Activated CD4-positive, alpha-beta T cell treated with anti-CD3 and anti-CD28 coated beads, Interleukin-10, Interleukin-2, amounts not matched to agents 100 ng/mL and 50 ng/mL, durations not matched to agents 16 hours and 8 hours (primary cell): ENCODE measurements at regions not wholly inside any gene's neighbourhood (a gene's known extent, or its start where the extent isn't known, plus 50 kb on each side); places are given as distances from the start of the nearest gene placed in this dataset.

ENCODE experiments used
- DNase-seq: peaks from one replicate; pipeline ENCODE4 v3.0.0-alpha.2; 2020

- no peak for DNase-seq
Measured at GRCh38 chr7:136056651-136057231, 79.6 kb upstream of the MTPN start.

GRCh38 chr7:136055266-136055665, 78.1 kb upstream of the MTPN start:
- DNase-seq: no peak

DNA sequence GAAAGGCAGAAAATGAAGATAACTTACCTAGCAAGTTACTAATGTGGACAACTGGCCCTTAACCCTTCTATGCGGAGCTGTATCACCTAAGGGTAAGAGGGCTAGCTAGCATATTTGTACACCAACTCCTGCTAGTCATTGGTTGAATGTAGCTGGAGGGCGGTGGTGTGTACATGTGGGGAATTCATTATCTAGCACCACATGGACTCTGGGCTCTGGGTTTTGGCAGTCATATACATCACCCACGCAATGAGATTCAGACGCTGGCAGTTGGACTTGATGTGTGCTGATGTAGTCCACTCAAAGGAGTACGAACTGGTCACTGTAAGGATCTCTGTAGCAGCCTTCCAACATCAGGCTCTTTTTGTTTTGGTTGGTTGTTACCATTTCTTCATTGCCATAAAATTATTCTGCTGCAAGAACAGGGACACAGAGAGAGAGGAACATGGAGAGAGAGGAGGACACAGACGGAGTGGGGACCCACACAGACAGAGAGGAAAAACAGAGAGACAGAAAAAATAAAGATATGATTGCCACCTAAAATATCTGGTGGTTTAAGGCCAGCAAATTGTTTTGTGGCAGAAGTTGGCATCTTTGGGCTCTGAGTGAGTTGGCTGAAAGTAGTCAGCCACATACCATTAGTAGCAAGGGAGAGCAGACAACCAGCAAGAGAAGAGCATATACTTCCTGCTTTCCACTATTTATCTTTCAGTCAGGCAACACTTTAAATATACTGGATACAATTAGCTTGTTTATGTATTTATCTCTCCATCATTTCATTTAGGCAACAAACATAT, 76.7 kb upstream of the MTPN start:
- no peak for DNase-seq

DNA sequence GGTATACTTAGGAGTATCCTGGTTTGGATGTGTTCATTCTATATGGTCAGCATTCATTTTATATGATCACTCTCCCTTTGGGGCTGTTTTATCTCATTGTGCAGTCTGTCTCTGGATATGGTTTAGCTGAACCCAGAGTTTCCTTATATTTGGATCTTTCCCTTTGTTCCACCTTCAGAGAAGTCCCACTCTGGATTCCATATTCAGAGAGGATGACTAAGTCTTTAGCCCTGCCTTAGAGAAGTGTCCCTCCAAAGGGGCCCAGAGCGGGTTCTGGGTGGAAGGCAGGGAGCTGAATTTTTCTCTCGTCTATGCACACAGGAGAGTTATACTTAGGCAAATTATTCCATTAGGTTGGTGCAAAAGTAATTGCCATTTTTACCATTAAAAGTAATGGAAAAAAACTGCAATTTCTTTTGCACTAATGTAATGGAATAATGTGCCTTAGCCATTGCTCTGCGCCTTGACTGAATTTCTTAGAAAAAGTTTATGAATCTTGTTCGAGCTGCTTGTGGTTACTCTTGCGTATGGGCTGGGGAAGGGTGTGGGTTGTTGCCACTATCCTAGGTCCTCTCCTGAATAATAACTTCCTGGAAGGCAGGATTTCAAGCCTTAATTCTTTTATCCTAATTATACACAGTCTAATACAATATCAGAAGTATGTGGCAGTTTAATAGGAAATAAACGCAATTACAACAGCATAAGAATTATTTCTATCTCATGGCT, 74.2 kb upstream of the MTPN start:
- no peak for DNase-seq

GRCh38 chr7:136050462-136050847, 73.3 kb upstream of the MTPN start:
- no peak for DNase-seq

DNA sequence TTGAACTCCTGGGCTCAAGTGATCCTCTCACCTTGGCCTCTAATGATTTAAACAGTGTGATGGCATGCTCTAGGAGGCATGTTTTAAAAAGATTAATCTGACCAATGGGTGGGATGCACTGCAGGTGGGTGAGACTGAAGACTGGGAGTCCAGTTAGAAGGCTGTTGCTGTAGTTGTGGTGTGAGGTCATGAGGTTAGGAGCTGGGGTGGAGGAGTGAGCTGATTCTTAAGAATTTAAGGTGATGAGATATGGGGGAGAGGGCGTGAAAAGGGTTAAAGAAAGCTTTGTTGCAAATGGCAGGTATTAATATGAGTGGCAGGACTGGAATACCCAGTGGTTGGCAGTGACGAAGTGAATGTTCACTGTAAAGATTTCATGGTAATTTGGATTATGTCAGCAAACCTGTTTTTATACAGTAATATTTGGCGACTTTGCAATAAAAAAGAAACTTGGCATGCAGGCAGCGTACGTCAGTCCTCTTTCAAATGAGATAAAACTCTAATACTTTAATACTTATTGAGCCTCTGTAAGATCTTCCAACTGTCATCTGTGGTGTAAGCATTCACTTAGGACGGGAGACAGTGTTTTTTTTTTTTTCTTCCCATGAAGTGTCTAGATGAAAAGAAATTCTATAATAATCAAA, 72.8 kb upstream of the MTPN start:
- DNase-seq: no peak

GRCh38 chr7:136049117-136049516, 72.0 kb upstream of the MTPN start:
- DNase-seq: no peak

GRCh38 chr7:136046548-136046947, 69.4 kb upstream of the MTPN start:
- DNase-seq: no peak

DNA sequence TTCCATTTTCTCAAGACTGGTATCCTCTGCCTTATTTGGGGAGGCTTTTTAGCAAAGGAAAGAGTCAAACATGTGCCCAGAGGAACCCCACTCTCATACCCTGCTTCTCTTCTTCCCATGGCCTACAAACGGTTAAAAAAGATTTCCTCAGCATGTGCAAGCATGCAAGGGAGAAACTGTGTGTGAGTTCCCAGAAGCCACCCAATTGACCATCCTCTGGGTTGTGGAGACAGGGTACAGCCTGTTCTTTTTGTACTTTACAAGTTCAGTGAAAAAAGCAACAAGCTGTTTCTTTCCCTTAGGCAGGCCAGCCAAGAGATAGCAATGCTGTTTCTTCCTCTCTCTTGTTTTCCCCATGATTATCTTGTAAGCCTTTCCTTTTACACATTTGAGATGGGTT, 68.8 kb upstream of the MTPN start:
- no peak for DNase-seq

- no peak for DNase-seq
Measured at GRCh38 chr7:136045181-136045580, 68.0 kb upstream of the MTPN start.

DNA sequence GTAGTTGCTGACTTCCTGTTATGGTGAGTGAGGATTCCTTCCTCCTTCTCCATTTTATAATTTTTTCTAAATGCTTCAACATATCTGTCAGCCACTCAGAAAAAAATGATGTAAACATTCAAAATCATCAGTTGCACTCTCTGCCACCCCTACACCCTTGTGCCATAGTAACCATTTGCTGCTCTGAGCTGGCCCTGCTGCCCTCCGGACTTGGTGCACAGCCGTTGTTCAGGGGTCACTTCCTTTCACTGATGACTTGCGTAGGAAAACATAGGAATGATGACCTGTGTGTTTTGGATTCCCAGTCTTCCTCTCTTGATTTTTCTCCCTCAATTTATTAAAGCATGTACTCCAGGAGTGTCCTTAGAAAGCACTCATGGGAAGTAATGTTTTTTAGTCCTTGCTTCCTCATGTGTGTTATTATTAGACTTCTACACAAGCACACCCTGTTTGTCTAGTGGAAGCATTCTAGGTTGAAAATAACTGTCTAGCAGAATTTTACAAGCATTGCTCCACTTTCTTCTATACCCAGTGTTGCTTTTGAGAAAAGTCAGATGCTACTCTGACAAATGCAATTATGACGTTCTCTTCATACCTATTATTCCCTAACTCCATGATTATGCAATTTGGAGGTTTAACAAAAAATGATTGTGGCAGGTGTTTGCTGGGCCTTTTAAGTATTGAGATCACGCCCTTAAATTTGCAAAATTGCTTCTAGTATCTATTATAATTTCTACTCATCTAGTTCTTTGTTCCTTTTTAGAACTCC, 62.6 kb upstream of the MTPN start:
- DNase-seq: no peak

DNA sequence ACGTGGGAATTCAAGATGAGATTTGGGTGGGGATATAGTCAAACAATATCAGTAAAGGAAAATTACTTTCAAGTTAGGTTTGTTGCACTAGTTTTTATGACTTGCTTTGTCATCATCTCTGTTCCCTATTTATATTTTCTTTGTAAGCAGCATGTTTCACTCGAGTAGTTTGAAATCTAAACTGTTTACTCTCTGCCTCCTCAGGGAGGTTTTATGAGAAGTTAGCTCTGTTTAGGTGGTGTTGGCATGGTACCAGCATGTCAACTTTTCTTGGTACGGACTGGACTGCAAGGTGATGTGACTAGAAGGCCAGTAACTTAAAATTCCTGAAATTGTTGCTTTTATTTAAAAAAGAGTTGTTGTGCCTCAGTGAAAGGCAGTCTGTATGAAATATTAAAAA, 59.2 kb upstream of the MTPN start:
- no peak for DNase-seq

DNA sequence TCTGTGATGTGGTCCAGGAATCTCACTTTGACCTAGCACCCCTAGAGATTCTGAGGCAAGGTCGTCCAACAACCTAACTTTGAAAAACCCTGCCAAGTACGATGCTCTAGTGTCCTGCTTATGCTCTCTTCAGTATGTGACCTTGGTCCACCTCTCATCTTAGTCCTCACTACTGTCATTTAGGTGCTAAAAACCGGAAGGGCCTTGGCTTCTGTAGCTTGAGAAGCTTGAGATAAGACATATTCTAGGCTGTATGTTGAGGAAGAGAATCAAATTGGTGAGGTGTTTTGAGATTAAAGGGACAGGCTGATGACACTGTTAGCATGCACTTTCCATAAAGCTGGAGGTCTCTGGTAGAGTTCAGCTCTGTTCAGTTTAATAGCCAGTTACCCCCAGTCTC, 57.0 kb upstream of the MTPN start:
- DNase-seq: no peak

GRCh38 chr7:136033413-136034031, 56.4 kb upstream of the MTPN start:
- DNase-seq: peak; percentile 54

GRCh38 chr7:136030867-136031318, 53.7 kb upstream of the MTPN start:
- peak; percentile 86 for DNase-seq

DNA sequence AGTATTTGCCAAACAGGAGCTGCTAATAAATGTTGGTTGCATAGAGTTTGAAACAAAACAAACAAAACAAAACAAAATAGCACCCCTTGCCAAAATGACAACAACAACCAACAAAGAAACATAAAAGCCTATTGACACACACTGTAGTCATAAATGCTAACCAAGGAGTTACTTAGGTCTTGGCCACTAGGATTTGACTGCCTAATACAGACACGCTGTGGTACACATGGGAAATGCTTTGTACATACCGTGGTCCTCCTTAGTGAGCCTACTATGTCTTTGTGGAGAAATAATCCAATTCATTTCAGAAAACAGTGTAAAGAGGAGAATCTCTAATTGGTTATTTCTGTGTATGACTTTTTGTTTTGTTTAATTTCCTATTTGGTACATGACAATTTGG, 53.2 kb upstream of the MTPN start:
- peak; percentile 21 for DNase-seq

- DNase-seq: no peak
Measured at GRCh38 chr7:136027160-136027559, 50.0 kb upstream of the MTPN start.
